Endothelial cell of umbilical vein (primary cell): ENCODE measurements at regions not wholly inside any gene's neighbourhood (a gene's known extent, or its start where the extent isn't known, plus 50 kb on each side); places are given as distances from the start of the nearest gene placed in this dataset.

Experiments
- BruUV-seq: library from RNA; stranded (reverse); fragments of 400-500 nt; replicated peaks from 2 replicates; lab custom pipeline; 2021; lab: Mats Ljungman, UMichigan
- CTCF ChIA-PET: fragments of 300-600, 350-600 bp; sonication (Branson Sonifier 250); formaldehyde crosslinking; loops from one replicate; lab custom pipeline; 2021; ENCODE audit warnings: antibody characterized with exemption, inconsistent platforms; lab: Charles Lee
- POLR2A ChIA-PET: fragments of 300-600, 350-600 bp; sonication (Branson Sonifier 250); formaldehyde crosslinking; loops from one replicate; lab custom pipeline; 2021; ENCODE audit warnings: antibody characterized with exemption, inconsistent platforms; lab: Charles Lee
- DNase-seq: peaks from one replicate; pipeline ENCODE4 v3.0.0-alpha.2; 2011; ENCODE audit warnings: low read depth, low spot score
- FAIRE-seq: peaks from 2 replicates; lab custom pipeline; 2011; peaks lifted over from hg19 to GRCh38; lab: Jason Lieb, UNC
- H2AFZ ChIP-seq: 2 replicates; pipeline ENCODE4 v1.6.0; 2012; ENCODE audit warnings: low read depth, low read length, control low read depth, inconsistent platforms
- H3K27ac ChIP-seq: 2 replicates; pipeline ENCODE4 v1.5.1; 2011; ENCODE audit warnings: low read depth, mild to moderate bottlenecking, control low read depth, low read length, moderate library complexity; ENCODE audit not compliant: insufficient read depth
- H3K27me3 ChIP-seq, 2 experiments: 2 replicates each; pipeline versions ENCODE4 v1.6.0 to v1.6.1; 2011; ENCODE audit warnings: low read length in 2 of 2, mixed read lengths in 1 of 2; ENCODE audit not compliant: control insufficient read depth in 2 of 2, insufficient read depth in 2 of 2
- H3K36me3 ChIP-seq, 2 experiments: 2 replicates in 1 of 2; 3 replicates in 1 of 2; pipeline ENCODE4 v1.5.1; 2011; ENCODE audit warnings: low read length in 2 of 2, mild to moderate bottlenecking in 1 of 2, moderate library complexity in 1 of 2; ENCODE audit not compliant: control insufficient read depth in 2 of 2, insufficient read depth in 2 of 2; ENCODE audit errors: extremely low read depth in 1 of 2
- H3K4me1 ChIP-seq: 3 replicates; pipeline ENCODE4 v1.5.1; 2011; ENCODE audit warnings: mild to moderate bottlenecking, low read length; ENCODE audit not compliant: control insufficient read depth, insufficient read depth; ENCODE audit errors: extremely low read depth
- H3K4me2 ChIP-seq: 2 replicates; pipeline ENCODE4 v1.6.1; 2011; ENCODE audit warnings: low read length, control low read depth, mixed read lengths; ENCODE audit not compliant: insufficient read depth
- H3K4me3 ChIP-seq, 3 experiments: fragments of 200-600 bp in 1 of 3; sonication (generic), shearing (Covaris generic) in 1 of 3; replicated peaks in 1 of 3; 2 replicates each; pipeline ENCODE4 v1.5.1; 2011 to 2016; ENCODE audit warnings: control low read depth in 3 of 3, low read length in 3 of 3, mild to moderate bottlenecking in 2 of 3, inconsistent platforms in 1 of 3, low read depth in 1 of 3, moderate library complexity in 1 of 3; ENCODE audit not compliant: insufficient read depth in 1 of 3
- H3K79me2 ChIP-seq: 2 replicates; pipeline ENCODE4 v1.6.0; 2012; ENCODE audit warnings: low read length, inconsistent platforms; ENCODE audit not compliant: control insufficient read depth, insufficient read depth
- H3K9ac ChIP-seq: replicated peaks from 2 replicates; pipeline ENCODE3; 2011; ENCODE audit warnings: low read length, control low read depth; ENCODE audit not compliant: insufficient read depth; ENCODE audit errors: extremely low read depth
- H3K9me1 ChIP-seq: replicated peaks from 3 replicates; pipeline ENCODE4 v1.6.0; 2011; ENCODE audit warnings: mild to moderate bottlenecking, low read length; ENCODE audit not compliant: control insufficient read depth, insufficient read depth; ENCODE audit errors: extremely low read depth
- H3K9me3 ChIP-seq: replicated peaks from 2 replicates; pipeline ENCODE4 v1.5.1; 2012; ENCODE audit warnings: low read length, inconsistent platforms; ENCODE audit not compliant: control insufficient read depth, insufficient read depth
- H4K20me1 ChIP-seq: replicated peaks from 2 replicates; pipeline ENCODE3; 2011; ENCODE audit warnings: mild to moderate bottlenecking, low read length; ENCODE audit not compliant: control insufficient read depth, insufficient read depth; ENCODE audit errors: extremely low read depth
- EZH2 ChIP-seq: IDR thresholded peaks from 2 replicates; pipeline ENCODE4 v1.6.1; 2012; ENCODE audit warnings: borderline replicate concordance, low read depth, mild to moderate bottlenecking, moderate library complexity, low read length, inconsistent platforms; ENCODE audit not compliant: severe bottlenecking
- FOS ChIP-seq: IDR thresholded peaks from 2 replicates; pipeline ENCODE4 v1.6.1; 2011; ENCODE audit warnings: mild to moderate bottlenecking, low read length, moderate library complexity, borderline replicate concordance; ENCODE audit not compliant: insufficient read depth
- GATA2 ChIP-seq: IDR thresholded peaks from 2 replicates; pipeline ENCODE4 v1.7.0; 2011; ENCODE audit warnings: low read depth, mild to moderate bottlenecking, moderate library complexity, mixed read lengths, low read length; ENCODE audit not compliant: insufficient read length, insufficient read depth
- JUN ChIP-seq: IDR thresholded peaks from 2 replicates; pipeline ENCODE4 v1.6.1; 2011; ENCODE audit warnings: borderline replicate concordance, low read depth; ENCODE audit not compliant: insufficient read length, insufficient read depth
- MYC ChIP-seq: IDR thresholded peaks from one replicate; pipeline ENCODE4 v1.6.1; 2011; ENCODE audit warnings: mild to moderate bottlenecking, low read depth, low read length
- POLR2A ChIP-seq: IDR thresholded peaks from 2 replicates; pipeline ENCODE4 v1.6.1; 2012; ENCODE audit warnings: low read depth, mild to moderate bottlenecking, control low read depth, low read length
- POLR2AphosphoS5 ChIP-seq: IDR thresholded peaks from 2 replicates; pipeline ENCODE4 v1.6.1; 2012; ENCODE audit warnings: low read depth, mild to moderate bottlenecking, control low read depth, low read length, moderate library complexity; ENCODE audit not compliant: insufficient read depth
- dilution Hi-C: fragments of 300-500 bp; cut with MboI; formaldehyde crosslinking; loops from one replicate; pipeline ENCODE4 v1.15.0; 2019; ENCODE audit warnings: low sequenced_read_pairs; ENCODE audit not compliant: extremely low pct_ligation_motif_present
- intact Hi-C: fragments of 100-400 bp; cut with micrococcal nuclease; formaldehyde crosslinking; loops from one replicate; pipeline ENCODE4 v1.10.0; 2022
- TF ChIP-seq, protein P1 (sequence below), 2 donors: IDR thresholded peaks; 1 replicate in 1 of 2; 2 replicates in 1 of 2; pipeline ENCODE4 v1.5.1; 2011; ENCODE audit warnings: low read length in 2 of 2, mild to moderate bottlenecking in 2 of 2, moderate library complexity in 2 of 2, control low read depth in 1 of 2, inconsistent platforms in 1 of 2, low read depth in 1 of 2; ENCODE audit not compliant: insufficient read depth in 1 of 2; ENCODE audit errors: extremely low read depth in 1 of 2
- TF ChIP-seq, protein P2 (sequence below): IDR thresholded peaks from 2 replicates; pipeline ENCODE4 v1.6.1; 2011; ENCODE audit not compliant: insufficient read depth, insufficient read length

DNA sequence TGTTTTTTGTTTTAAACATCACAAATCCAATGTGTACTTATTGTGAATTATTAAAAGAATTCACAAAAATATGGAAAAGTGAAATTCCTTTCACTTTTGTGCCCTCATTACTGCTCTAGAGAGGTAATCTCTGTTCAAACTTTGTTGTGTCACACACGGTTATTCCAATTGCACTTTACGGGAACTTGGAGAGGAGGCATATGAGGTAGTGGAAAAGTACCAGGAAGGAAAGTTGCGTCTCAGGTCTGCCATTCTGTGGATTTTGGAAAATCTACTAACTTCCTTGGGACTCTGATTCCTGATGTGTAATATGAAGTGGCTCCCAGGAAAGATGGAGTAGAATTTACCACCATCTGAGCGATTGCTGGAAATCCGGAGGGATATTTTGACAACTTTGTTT, 90.9 kb upstream of the DCN start:
- no peak overlapping the region for H3K27ac ChIP-seq

More for the DNA sequence above, 90.9 kb upstream of the DCN start:
- H3K9me3 ChIP-seq, result no peaks in the 10 kb centered on the region
- no peaks in the 10 kb centered on the region for H3K36me3 ChIP-seq
- intact Hi-C loops (no loop called here), dilution Hi-C loops (no loop called here)
- no peaks in the 10 kb centered on the region for H3K9me1 ChIP-seq
- no peak overlapping the region for H3K4me2 ChIP-seq
- TF ChIP-seq FOS (no peak), POLR2A (no peak), MYC (no peak), POLR2AphosphoS5 (no peak), JUN (no peak), EZH2 (no peak), GATA2 (no peak)
- TF ChIP-seq, protein P1, sequence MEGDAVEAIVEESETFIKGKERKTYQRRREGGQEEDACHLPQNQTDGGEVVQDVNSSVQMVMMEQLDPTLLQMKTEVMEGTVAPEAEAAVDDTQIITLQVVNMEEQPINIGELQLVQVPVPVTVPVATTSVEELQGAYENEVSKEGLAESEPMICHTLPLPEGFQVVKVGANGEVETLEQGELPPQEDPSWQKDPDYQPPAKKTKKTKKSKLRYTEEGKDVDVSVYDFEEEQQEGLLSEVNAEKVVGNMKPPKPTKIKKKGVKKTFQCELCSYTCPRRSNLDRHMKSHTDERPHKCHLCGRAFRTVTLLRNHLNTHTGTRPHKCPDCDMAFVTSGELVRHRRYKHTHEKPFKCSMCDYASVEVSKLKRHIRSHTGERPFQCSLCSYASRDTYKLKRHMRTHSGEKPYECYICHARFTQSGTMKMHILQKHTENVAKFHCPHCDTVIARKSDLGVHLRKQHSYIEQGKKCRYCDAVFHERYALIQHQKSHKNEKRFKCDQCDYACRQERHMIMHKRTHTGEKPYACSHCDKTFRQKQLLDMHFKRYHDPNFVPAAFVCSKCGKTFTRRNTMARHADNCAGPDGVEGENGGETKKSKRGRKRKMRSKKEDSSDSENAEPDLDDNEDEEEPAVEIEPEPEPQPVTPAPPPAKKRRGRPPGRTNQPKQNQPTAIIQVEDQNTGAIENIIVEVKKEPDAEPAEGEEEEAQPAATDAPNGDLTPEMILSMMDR (IDR thresholded peaks at IDR 0.05; ENCODE audit: extremely low read depth in 1 of 2, insufficient read depth in 1 of 2, low read depth in 1 of 2, low read length in 2 of 2), result no peak
- TF ChIP-seq, protein P2, sequence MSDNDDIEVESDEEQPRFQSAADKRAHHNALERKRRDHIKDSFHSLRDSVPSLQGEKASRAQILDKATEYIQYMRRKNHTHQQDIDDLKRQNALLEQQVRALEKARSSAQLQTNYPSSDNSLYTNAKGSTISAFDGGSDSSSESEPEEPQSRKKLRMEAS, result no peak
- H3K4me3 ChIP-seq, result no peak overlapping the region
- H3K9ac ChIP-seq, result no peak overlapping the region
- no peak overlapping the region for H2AFZ ChIP-seq
- no peaks in the 10 kb centered on the region for H4K20me1 ChIP-seq
- DNase-seq (no peak), FAIRE-seq (no peak)
- BruUV-seq, result no TSS peak
- ChIA-PET POLR2A (no interaction called here), CTCF (interaction anchor here (0.7 kb wide), 1 partner anchor 109 kb away, joined by 3 read pairs; no protein-coding TSS in a partner anchor)
- H3K79me2 ChIP-seq, result no peaks in the 10 kb centered on the region
- no peaks in the 10 kb centered on the region for H3K27me3 ChIP-seq
- H3K4me1 ChIP-seq, result peaks cover 6% of the 10 kb centered on the region
